ENCODE measurements at regions not wholly inside any gene's neighbourhood (a gene's known extent, or its start where the extent isn't known, plus 50 kb on each side); places are given as distances from the start of the nearest gene placed in this dataset.

DNA sequence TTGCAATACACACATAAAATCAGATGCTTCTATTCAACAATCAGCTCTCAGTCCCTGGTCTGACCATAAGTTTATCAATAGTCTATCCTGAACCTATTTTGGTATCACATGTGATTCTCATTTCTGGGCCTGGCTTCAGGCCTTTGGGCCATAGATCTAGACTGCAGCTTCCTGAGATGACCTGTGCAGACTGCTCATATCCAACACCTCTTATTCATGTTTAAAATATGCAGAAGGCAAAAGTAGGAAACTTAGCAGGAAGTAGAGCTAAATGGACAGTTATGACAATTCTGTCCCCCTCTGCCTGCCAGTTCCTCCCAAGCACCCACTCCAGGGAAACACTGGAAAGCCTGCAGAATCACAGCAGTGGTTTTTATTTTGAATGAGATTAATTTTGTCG is 53.3 kb downstream of the C7orf25 start:
- no peak for DNase-seq

DNA sequence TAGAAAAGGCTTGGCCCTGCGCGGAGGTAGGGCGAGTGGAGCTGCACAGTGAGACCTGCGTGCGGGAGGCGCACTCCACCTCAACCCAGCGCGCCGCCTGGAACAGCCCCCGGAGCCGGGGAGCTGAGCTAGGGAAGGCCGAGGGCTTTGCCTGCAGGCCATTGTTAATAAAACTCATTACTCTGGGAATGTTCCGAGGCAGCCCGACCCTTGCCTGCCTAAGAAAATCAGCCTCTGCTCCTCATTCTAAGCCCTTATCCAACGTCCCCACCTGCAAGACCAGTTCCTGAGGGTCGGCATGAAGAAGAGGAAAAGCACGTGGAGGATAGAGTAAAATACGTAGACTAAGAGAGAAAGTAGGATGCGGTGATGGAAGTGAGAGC is 55.3 kb downstream of the C7orf25 start:
- DNase-seq = no peak

DNA sequence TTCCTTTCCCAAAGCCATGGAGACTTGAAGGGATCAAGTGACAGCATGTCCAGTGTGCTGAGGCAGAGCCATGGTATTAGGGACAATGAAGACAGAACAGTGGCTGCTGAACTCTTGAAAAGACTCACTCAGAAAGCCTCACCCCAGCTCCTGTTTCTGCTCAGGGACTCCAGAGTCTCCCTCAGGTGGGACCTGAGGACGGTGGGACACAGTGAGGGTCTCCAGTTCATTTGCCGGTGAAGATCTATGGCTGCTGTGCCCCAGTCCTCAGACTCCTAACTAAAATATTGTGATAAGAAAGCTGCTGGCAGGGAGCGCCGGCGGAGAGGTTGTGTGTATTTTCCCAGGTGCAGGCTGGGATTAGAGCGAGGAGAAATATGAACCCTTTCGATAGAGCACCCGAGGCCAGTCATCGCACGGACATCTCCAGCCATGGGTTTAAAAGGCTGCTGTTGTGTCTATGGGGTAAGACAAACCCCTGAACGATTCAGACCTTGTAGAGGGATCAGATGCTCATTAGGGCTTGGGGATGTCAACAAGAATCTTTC is 57.2 kb downstream of the C7orf25 start:
- peak; percentile 37 for DNase-seq

DNA sequence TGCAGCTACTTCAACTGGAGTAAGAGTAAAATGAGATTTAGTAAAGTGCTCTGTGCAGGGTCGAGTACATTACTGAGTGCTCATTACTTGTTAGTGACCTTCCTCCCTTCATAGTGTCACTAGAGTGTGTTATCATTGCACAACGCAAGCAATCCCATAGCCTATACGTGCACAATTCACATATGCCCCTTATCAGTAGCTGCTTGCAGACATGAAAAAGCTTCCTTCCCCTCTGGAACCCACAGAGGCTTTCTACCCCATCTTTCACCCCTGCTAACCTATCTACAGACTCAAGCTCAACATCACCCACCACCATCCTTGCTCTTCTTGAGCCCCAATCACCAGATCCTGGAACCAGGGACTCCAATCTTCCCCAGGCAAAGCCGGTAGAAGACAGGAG is 59.3 kb downstream of the C7orf25 start:
- no peak for DNase-seq

DNA sequence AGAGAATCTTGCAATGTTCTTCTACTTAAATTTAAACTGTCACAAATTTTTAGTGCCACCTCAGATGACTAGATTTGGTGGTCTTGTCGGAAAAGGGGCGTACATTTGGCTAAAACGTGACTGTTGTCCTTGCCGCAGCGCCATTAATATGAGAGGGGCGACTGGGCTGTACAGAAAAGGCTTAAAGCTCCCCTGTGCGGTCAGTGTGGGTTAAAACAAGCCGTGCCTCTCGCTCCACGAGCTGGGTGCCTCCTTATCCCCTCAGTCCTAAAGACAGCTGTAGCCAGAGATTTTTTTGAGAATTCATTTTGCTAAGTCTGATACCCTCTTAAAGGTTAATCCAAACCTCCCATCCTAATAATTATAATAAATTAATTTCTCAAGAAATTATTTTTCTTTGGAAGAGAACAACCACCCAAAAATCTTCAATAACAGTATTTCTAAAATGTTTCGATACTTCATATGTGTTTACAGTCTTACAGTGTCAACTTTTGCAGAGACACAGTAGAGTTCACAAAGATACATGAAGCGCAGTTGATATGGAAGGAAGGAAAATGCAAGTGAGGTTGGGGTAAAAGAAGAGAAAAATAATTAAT is 68.6 kb downstream of the C7orf25 start:
- peak; percentile 55 for DNase-seq

DNA sequence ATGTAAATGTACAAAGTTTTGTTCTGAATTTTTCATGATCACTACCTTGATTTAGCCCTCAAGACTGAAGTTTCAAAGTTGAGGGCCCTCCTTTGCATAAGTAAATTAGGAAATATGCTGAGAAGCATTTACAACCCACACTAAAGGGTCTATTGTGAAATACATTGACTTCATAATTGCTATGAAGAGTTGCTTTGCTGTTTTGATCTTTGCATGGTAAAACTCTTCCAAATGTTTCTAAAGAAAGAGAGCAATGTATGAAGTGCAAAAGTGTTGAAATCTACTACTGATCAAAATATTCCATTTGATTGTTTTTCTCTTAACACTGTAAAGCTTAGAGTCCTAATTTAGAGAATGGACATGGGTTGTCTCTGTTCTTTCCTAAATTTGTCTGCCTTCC is 77.2 kb downstream of the C7orf25 start:
- no peak for DNase-seq

DNA sequence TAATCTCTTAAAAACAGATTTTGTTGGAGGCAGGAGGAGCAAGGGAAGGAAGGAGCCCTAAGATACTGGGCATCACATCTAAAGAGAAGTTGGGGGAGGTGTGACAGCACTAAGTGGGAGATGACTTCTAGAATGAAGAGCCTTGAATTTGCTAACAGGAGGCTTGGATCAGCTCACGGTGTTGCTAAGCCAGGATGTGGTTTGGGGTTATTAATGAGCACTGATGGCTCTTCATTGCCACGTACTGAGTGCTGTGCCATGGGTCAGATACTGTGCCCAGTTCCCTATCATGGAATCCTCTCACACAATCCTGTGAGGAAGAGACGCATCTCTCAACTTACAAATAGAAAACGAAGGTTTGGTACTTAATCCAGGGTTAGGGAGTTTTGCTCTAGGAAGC is 78.5 kb downstream of the C7orf25 start:
- DNase-seq = no peak

DNA sequence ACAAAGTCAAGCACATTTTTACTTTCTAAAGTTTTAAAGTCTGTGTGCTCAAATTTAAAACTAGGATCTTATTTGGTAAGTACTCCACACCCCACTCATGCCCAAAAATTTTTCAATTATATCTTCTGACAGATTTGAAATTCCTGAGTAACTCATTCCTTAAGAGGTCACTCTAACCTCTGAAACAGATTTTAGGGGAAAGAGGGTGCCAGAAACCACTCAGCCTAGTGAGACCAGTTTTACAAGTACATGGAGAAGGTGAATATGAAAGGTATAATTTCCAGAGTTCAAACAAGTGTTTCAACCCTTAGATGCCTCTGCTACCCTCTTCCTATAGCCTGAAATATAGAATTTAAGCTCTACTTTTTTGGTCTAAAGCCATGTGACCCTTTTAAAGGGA is 79.2 kb downstream of the C7orf25 start:
- no peak for DNase-seq

DNA sequence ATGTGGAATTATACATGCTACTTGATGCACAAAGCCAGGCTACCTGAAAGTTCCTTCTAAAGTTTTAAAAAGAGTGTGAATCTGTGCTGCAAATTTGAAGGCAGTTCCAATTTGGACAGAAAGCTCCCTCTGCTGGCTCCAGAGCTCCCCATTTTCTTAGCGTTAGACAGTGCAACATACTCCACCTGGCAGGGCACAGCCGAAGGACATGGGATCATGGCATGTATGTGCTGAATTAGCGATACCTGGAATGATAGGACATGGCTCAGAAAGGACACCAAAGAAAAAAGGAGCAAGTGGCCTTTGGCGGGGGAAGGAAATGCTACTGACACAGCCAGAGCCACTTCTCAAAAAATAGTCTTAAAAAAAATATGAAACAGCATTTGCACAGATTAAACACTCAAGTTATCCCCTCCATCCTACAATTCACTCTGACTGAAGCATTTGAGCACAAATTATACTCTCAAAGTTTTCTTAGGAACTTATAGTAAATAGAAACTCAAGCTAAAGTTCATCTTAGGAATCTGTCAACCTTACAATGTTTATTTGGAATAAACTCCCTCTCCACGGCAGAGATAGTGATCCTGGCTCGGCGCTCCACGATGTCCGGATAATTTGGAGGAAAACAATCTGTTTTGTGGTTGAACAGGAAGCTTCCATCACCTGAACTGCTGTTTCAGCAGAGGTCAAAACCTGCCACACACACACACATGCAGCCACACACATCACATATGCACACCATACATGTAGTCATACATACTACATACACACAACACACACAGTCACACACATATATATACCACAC is 80.0 kb downstream of the C7orf25 start:
- DNase-seq = peak; percentile 68

DNA sequence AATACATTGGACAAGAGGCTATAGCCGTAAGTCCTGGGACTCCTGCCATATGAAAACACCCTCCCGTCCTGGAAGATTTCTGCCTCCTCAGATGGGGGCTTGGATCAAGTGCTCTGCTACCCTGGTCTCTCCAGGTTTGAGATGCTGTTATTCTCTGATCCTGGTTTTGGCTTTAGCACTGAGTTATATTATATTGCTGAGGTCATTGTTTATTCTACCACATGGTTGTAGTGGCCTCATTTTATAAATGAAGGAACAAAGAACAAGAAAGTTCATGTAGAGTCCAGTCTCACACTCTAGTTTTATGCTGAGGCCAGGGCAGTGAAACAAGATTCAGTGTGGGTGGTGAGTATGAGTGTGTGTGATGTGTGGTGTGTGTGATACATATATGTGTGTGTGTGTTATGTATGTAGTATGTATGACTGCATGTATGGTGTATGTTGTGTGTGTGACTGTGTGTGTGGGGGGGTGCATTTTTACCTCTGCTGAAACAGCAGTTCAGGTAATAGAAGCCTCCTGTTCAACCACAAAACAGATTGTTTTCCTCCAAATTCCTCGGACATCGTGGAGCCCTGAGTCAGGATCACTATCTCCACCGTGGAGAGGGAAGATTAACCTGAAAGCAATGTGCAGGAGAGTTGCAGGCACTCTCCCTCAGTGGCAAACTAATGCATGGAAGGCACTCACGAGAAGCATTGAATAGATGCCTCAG is 80.7 kb downstream of the C7orf25 start:
- DNase-seq = no peak

DNA sequence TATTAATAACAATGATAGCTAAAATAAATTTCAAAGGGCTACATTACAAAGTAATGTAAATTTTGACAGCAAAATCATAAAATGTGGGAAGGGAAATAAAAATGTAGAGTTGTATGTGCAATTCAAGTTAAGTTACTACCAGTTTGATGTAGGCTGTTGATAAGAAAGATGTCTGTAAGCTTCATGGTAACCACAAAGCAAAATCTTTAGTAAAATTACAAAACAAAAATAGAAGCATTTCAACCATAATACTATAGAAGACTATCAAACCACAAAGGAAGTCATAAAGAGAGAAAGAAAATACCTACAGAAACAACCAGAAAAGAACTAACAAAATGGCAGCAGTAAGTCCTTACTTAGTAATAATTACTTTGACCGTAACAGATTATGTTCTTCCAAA is 99.1 kb downstream of the C7orf25 start:
- no peak for DNase-seq

DNA sequence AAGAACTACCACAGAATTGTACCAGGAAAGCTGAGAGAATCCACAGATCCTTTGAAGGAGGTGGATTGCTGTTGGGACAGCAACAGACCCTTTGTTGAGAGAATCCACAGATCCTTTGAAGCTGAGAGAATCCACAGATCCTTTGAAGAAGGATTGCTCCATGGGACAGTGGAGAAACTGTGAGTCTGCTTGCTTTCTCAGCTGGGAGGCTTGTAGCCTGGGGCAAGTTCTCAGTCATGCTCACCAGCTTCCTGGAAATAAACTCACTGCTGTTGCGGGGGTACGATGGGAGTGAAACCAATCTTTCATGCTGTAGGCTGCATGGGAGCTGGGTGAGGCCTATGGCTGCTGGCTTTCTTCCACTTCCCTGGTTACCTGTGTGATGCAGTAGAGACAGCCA is 106.3 kb downstream of the C7orf25 start:
- no peak for DNase-seq

DNA sequence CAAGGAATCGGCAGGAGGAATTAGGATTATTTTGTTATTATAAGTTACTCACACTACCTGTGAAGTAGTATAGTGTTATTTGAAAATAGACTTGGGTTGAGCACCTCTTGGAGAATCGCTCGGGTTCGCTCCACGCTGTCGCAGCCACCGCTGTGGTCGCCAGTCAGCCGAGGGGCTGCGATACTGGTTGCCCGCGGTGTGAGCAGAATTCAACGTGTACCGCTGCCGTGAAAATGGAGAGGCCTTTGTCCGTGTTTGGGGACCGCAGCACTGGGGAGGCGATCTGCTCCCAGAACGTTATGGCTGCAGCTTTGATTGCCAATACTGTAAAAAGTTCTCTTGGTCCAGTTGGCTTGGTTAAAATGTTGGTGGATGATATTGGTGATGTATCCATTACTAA is 117.2 kb downstream of the C7orf25 start:
- DNase-seq = no peak

DNA sequence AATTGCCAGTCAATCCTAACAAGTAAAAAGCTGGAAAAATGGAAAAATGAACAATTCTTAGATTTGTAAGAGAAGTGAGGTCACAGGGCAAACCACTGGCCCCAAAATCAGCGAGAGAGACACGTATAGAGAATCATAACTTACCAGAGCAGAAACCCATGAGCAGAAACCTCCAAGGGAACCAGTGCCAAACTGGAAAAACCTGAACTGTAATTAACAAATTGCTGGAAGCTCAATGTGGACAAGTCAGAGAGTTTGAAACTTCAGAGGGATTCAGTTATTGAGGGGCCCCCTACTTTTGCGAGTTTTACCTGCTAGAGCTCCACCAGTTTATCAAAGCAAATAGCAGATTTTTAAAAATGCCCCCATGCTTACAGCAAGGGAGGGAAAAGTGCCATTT is 119.0 kb downstream of the C7orf25 start:
- no peak for DNase-seq

DNA sequence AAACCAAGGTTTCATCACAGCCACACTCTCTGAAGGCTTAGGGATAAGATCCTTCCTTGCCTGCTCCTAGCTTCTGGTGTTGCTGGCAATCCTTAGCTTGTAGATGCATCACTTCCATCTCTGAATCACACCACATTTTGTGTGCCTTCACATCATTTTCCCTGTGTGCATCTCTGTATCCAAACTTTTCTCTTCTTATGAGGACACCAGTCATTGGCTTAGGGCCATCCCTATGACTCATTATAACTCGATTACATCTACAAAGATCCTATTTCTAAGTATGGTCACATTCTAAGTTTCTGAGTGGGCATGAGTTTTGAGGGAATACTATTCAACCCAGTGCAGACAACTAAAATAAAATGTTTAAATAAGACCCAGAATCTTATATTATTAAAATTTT is 121.7 kb downstream of the C7orf25 start:
- DNase-seq = no peak

DNA sequence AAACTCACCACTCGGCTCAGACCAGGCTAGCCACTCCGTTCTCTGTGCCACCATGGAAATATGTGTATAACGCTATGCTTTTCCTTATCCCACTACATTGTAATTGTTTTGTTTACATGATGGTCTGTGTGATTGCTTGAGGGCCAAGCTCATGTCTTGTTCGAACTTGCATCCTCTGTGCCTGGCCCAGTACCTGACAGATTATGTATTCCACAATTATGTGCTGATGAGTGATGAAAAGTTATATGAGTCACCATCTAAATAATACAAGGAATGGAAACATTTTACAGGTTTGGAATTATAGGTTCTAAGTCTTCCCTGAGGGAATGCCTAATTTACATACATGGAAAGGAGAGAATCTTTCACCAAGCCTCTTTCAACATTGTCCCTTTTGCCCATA is 137.4 kb downstream of the C7orf25 start:
- DNase-seq = no peak

DNA sequence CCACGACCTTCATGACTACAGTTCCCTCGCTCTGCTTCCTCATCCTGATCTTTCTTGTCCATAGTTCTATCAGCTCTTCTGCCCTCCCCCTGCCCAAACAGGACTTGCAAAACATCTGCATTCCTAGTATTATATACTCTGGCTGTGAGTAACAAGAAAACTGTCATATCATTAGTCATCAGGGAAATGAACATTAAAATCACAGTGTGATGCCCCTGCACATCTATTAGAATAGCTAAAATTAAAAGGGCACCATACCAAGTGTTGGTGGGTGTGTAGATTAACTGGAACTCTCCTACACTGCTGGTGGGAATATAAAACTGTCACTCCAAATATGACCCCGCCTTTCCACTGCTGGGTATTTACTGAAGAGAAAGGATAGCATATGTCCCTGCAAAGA is 141.8 kb downstream of the C7orf25 start:
- no peak for DNase-seq

DNA sequence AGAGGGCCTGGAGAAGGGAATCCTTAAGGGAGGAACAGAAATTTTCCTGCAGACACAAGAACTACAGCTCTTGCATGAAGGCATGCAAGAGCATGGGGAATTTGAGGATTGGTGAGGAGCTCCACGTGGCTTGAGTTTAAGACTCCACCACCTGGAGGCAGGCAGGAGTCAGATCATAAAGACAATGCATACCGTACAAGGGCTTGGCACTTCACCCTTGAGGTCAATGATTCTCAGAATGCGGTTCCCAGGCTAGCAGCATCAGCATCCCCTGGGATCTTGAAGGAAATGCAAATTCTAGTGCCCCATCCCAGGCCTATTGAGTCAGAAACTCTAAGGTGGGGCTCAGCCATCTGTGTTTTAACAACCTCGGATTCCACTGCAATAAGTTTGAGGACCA is 143.8 kb downstream of the C7orf25 start:
- no peak for DNase-seq

DNA sequence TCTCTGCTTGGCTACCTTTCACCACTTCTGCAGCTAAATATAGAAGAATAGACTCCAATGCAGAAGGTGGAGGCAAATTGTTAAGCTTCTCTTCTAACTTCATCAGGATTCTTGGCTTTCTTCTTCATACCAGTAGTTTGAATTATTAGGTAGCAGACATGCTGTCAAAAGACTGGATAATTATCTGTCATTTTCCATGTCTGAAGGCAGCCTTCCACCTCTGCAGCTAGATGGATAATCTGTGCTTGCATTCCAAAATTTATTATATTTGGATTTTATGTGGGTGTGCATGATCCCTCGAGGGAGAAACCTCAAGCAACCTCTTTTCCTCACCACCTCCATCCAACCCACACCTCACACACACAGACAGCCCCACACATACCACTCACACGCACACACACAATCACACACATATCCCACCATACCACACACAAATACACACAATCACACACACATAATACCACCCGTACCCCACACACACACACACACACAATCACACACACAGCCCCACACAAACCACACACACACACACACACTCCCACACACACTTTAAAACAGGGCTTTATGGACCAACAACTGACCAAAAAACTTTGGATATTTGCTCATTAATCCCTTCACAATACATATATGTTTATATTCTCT is 145.0 kb downstream of the C7orf25 start:
- no peak for DNase-seq

DNA sequence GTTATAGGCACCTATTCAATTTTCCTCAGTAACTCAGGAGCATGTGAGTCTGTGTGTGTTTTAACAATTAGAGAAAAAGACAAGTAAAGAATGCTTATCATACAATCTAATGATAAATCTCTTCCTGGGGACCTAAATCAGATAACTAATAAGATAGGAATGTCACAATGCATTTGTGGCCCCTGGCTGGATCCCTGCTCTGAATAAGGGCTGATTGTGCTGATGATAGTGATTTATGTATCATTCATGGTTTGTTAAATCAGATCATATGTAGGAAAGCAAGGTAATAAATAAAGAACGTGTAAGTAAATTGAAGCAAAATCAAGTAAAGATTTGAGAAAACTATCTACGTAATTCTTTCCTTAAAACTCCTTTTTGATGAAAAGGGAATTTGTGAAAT is 145.9 kb downstream of the C7orf25 start:
- no peak for DNase-seq

DNA sequence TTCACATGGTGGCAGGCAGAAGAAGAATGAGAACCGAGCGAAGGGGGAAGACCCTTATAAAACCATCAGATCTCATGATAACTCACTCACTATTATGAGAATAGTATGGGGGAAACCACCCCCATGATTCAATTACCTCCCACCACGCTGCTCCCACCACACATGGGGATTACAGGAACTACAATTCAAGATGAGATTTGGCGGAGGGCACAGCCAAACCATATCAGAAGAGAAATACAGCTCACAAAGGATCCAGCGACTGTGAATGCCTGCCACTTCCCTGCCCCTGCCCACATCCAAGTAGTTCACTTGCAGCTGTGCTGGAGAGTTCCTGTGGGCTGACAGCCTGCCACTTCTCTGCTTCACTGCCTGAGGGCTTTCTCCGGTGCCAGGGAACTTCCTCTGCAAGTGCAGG is 148.7 kb downstream of the C7orf25 start:
- DNase-seq = no peak

DNA sequence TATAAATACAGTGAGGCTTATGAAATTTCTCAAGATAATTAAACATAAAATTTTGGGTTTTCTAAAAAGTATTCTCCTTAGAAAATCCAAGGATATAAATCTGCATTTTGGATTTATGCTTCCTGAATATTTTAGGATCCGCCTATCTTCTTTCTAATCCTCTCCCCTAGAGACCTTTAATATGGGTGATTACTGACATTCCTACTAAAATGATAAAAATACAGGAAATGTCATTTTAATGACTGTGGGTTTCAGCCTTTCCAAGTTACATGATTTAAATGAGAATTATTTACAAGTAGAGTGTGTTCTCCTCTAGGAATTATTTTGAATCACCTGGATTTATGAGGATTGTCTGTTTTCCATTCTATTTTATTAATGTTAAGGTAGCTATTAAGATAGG is 150.4 kb downstream of the C7orf25 start:
- no peak for DNase-seq

DNA sequence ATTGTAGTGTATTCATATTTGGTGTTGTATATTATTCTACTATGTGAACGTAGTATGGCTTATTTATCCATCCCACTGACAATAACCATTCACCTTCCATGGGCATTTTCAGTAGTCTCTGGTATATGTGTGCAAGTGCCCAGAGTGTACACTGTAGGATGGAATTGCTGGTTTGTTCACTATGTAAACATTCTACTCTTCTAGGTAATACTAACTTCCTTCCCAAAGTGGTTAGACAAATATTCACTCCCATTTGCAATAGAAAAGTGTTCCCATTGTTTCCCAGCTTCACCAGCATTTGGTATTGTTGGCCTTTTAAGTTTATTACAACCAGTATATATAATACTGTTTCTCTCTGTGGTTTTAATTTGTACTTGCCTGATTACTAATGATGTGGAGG is 153.7 kb downstream of the C7orf25 start:
- DNase-seq = no peak
